ENCODE measurements at regions not wholly inside any gene's neighbourhood (a gene's known extent, or its start where the extent isn't known, plus 50 kb on each side); places are given as distances from the start of the nearest gene placed in this dataset.
"Not testable (repeated sequence)": the region's sequence is repeated elsewhere in the genome, so short reads cannot be mapped to it uniquely, and the experiment has no call there.

- DNase-seq, result no peak
Observed at GRCh38 chr2:190150413-190150812, 87.9 kb upstream of the MSTN start.

GRCh38 chr2:190149908-190150307 lies 87.4 kb upstream of the MSTN start:
- DNase-seq, result no peak

GRCh38 chr2:190149200-190149599 lies 86.7 kb upstream of the MSTN start:
- peak in 1 of 2 donors; percentile 24 for DNase-seq

DNA sequence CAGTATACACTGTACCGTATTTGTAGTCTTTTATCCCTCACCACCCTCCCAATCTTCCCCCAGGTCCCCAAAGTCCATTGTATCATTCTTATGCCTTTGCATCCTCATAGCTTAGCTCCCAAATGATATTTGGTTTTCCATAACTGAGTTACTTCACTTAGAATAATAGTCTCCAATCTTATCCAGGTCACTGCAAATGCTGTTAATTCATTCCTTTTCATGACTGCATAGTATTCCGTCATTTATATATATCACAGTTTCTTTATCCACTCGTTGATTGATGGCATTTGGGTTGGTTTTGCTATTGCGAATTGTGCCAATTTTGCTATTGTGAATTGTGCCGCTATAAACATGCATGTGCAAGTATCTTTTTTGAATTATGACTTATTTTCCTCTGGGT lies 83.6 kb upstream of the MSTN start:
- not testable (repeated sequence) for DNase-seq

DNA sequence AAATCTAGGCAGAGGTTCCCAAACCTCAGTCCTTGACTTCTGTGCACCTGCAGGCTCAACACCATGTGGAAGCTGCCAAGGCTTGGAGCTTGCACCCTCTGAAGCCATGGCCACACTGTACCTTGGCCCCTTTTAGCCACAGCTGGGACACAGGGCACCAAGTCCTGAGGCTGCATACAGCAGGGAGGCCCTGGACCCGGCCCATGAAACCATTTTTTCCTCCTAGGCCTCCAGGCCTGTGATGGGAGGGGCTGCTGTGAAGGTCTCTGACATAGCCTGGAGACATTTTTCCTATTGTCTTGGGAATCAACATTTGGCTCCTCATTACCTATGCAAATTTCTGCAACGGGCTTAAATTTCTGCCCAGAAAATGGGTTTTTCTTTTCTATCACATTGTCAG lies 77.9 kb upstream of the MSTN start:
- DNase-seq, result not testable (repeated sequence)

DNA sequence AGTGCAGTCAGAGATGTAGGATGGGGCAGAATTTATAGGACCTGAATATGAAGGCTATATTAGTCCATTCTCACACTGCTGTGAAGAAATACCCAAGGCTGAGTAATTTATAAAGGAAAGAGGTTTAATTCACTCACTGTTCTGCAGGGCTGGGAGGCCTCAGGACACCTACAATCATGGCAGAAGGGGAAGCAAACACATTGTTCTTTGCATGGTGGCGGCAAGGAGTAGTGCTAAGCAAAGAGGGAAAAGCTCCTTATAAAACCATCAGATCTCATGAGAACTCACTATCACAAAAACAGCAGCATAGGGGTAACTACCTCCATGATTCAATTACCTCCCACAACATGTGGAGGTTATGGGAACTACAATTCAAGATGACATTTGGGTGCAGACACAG lies 76.8 kb upstream of the MSTN start:
- no peak for DNase-seq

- no peak for DNase-seq
Observed at GRCh38 chr2:190138032-190138431, 75.5 kb upstream of the MSTN start.

DNA sequence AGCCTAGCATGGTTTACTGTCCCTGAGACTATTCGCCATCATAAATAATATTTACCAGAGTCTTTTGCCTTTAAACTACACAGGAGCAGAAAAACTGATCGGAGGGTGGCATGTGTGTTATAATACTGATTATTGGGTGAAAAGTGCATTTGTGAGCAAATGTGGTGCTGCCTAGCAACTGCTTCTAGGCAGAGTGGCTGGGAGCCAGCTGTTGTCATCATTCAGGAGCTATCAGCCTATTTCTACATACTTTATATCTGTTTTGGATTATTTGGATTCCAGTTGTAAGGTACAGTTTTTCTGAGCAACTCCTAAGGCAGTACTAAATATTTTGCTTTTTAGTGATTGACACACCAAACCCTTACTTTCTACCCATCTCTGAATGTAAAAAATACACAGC lies 75.0 kb upstream of the MSTN start:
- DNase-seq, result no peak

GRCh38 chr2:190136825-190137224 lies 74.3 kb upstream of the MSTN start:
- DNase-seq, result no peak

GRCh38 chr2:190136259-190136658 lies 73.7 kb upstream of the MSTN start:
- no peak for DNase-seq

- DNase-seq, result no peak
Observed at GRCh38 chr2:190129421-190130199, 67.1 kb upstream of the MSTN start.

DNA sequence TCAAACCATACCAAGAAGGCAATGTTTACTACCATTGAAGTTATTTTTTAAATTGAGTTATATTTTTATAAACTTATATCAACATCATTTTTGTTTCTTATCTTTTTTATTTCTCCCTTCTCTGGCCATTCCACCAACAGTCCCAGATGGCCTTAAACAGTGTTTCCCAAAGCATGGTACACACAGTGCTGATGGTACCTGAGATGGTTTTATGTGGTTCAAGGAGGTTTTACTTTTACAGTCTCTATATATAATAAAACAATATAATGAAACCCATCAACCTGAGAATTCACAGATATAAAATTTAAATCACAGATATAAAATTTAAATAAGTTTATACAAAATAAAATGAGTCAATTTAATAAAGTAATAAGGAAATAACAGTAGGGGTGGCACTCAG lies 65.1 kb upstream of the MSTN start:
- DNase-seq, result no peak

- no peak for DNase-seq
Observed at GRCh38 chr2:190126798-190127197, 64.3 kb upstream of the MSTN start.

DNA sequence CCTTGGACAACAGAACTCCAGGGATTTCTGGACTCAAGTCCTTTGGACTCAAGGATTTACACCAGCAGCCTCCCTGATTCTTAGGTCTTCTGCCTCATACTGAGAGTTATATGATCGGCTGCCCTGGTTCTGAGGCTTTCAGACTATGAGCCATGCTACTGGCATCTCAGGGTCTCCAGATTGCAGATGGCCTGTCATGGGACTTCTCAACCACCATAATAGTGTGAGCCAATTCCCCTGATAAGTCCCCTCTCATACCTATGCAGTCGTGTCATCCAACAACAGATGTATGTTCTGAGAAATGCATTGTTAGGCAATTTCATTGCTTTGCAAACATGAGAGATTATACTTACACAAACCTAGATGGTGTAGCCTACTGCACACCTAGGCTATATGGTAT lies 61.4 kb upstream of the MSTN start:
- DNase-seq, result no peak

- peak in 1 of 2 donors; percentile 29 for DNase-seq
Observed at GRCh38 chr2:190121971-190122370, 59.4 kb upstream of the MSTN start.

- DNase-seq, result no peak
Observed at GRCh38 chr2:190121305-190121704, 58.8 kb upstream of the MSTN start.

DNA sequence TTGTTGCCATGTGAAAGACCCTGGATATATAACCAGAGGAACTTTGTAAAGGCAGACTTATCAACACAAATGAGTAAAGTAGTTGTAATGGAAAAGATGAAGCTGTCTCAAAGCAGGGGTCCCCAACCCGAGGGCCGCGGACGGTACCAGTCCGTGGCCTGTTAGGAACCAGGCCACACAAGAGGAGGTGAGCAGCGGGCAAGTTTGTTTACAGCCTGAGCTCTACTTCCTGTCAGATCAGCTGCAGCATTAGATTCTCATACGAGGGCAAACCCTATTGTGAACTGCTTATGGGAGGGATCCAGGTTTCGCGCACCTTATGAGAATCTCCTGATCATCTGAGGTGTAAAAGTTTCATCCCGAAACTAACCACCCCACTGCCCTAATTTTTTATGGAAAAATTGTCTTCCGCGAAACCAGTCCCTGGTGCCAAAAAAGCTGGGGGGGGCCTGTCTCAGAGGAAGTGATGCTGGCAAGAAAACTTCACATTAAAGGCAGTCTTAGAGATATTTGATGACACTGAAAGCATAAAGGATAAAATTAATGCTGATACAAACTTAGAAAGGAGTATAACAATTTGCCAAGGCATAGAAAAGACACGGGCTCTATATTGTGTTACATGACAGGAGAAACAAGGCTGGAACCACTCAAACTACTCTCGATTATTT lies 57.5 kb upstream of the MSTN start:
- peak in 1 of 2 donors; percentile 16 for DNase-seq

DNA sequence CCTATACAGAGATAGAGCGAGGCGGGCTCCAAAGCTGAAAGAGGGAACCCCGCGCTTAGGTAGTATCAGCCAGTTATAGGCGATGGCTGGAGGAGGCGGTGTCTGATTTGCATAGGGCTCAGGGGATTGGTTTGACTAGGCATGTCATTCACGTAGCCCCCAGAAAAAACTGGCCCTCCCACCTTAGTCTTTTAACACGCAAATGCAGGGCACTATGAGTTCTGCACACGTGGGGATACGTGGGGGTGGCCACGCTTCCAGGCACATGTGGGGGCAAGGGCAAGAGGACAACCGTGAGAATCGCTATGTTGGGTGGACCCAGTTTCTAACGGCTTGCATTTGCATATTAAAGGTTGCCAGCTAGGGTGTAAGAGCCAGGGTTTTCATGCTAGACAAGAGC lies 56.7 kb upstream of the MSTN start:
- peak; percentile 43 to 44 for DNase-seq

GRCh38 chr2:190117305-190117704 lies 54.8 kb upstream of the MSTN start:
- DNase-seq, result no peak

DNA sequence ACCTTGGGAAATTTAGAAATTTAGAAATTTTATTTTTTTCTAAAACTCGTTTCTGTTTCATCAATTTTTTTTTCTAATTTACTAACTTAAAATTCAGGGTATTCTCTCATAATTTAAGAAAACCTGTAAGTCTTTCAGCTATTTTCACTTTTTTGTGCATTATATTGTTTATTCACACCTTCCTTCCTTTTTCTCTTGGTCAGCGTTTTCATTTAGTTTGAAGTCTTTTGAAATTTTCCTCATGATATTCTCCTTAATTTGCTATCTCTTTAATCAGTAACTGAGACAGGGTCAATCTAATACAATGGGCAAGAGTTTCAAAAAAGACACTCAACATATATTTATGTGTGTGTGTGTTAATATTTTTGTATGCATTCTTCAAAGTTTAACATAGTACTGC lies 50.5 kb upstream of the MSTN start:
- no peak for DNase-seq

Data from CD4-positive, alpha-beta T cell treated with Interleukin-1 beta for 1 hour (primary cell).